Upper lobe of left lung (tissue), 4 donors: ENCODE measurements at regions not wholly inside any gene's neighbourhood (a gene's known extent, or its start where the extent isn't known, plus 50 kb on each side); places are given as distances from the start of the nearest gene placed in this dataset.

Experiments
- POLR2AphosphoS5 ChIP-seq, 2 donors: sonication (generic); formaldehyde crosslinking; IDR thresholded peaks; one replicate each; pipeline ENCODE4 v1.5.1; 2017; ENCODE audit warnings: antibody characterized with exemption in 2 of 2
- TF ChIP-seq, protein P1 (sequence below), 6 experiments: fragments of 450-650 bp in 4 of 6; fragments of 200-600 bp in 2 of 6; sonication (generic) in 2 of 6; IDR thresholded peaks; one replicate each; pipeline ENCODE4 v1.5.1; 2016 to 2019; ENCODE audit warnings: antibody characterized with exemption in 6 of 6

GRCh38 chr18:45518311-45519155 lies 96.7 kb upstream of the SLC14A2 start:
- TF ChIP-seq, protein P1, sequence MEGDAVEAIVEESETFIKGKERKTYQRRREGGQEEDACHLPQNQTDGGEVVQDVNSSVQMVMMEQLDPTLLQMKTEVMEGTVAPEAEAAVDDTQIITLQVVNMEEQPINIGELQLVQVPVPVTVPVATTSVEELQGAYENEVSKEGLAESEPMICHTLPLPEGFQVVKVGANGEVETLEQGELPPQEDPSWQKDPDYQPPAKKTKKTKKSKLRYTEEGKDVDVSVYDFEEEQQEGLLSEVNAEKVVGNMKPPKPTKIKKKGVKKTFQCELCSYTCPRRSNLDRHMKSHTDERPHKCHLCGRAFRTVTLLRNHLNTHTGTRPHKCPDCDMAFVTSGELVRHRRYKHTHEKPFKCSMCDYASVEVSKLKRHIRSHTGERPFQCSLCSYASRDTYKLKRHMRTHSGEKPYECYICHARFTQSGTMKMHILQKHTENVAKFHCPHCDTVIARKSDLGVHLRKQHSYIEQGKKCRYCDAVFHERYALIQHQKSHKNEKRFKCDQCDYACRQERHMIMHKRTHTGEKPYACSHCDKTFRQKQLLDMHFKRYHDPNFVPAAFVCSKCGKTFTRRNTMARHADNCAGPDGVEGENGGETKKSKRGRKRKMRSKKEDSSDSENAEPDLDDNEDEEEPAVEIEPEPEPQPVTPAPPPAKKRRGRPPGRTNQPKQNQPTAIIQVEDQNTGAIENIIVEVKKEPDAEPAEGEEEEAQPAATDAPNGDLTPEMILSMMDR (IDR thresholded peaks at IDR 0.05) = no peak
- TF ChIP-seq POLR2AphosphoS5 (IDR thresholded peaks at IDR 0.05) = no peak
